Mononuclear cell (primary cell): ENCODE measurements at regions not wholly inside any gene's neighbourhood (a gene's known extent, or its start where the extent isn't known, plus 50 kb on each side); places are given as distances from the start of the nearest gene placed in this dataset.

Experiments used
- H3K27me3 ChIP-seq: 2 replicates; pipeline ENCODE4 v1.6.0; 2011; ENCODE audit warnings: low read length, control low read depth; ENCODE audit not compliant: insufficient read depth
- H3K4me1 ChIP-seq: 2 replicates; pipeline ENCODE4 v1.5.1; 2011; ENCODE audit warnings: mild to moderate bottlenecking, low read length, control low read depth; ENCODE audit not compliant: insufficient read depth
- H3K4me3 ChIP-seq: 2 replicates; pipeline ENCODE4 v1.5.1; 2011; ENCODE audit warnings: mild to moderate bottlenecking, low read length, moderate library complexity
- H3K9me3 ChIP-seq: 2 replicates; pipeline ENCODE4 v1.5.1; 2011; ENCODE audit warnings: low read depth, mild to moderate bottlenecking, control low read depth, low read length

- H3K4me1 ChIP-seq = no peaks in the 10 kb centered on the region
- no peak overlapping the region for H3K4me3 ChIP-seq
- no peaks in the 10 kb centered on the region for H3K27me3 ChIP-seq
- H3K9me3 ChIP-seq = no peaks in the 10 kb centered on the region
Observed at GRCh38 chr20:23251779-23252178, 98.8 kb upstream of the NXT1 start.

- Histone ChIP-seq H3K4me1 (peaks cover 6% of the 10 kb centered on the region), H3K9me3 (no peaks in the 10 kb centered on the region), H3K27me3 (no peaks in the 10 kb centered on the region), H3K4me3 (no peak overlapping the region)
Observed at GRCh38 chr20:23249541-23249940, 101.0 kb upstream of the NXT1 start.

- Histone ChIP-seq H3K4me3 (no peak overlapping the region), H3K27me3 (no peaks in the 10 kb centered on the region), H3K9me3 (no peaks in the 10 kb centered on the region), H3K4me1 (peaks cover 6% of the 10 kb centered on the region)
Observed at GRCh38 chr20:23248461-23248882, 102.1 kb upstream of the NXT1 start.

GRCh38 chr20:23246717-23247664 lies 103.6 kb upstream of the NXT1 start:
- Histone ChIP-seq H3K27me3 (no peaks in the 10 kb centered on the region), H3K9me3 (no peaks in the 10 kb centered on the region), H3K4me3 (no peak overlapping the region), H3K4me1 (peaks cover 6% of the 10 kb centered on the region)

GRCh38 chr20:23245553-23246181 lies 104.9 kb upstream of the NXT1 start:
- Histone ChIP-seq H3K4me3 (no peak overlapping the region), H3K9me3 (no peaks in the 10 kb centered on the region), H3K4me1 (peaks cover 6% of the 10 kb centered on the region), H3K27me3 (no peaks in the 10 kb centered on the region)

GRCh38 chr20:23244916-23245552 lies 105.6 kb upstream of the NXT1 start:
- Histone ChIP-seq H3K4me1 (peaks cover 6% of the 10 kb centered on the region), H3K4me3 (no peak overlapping the region), H3K27me3 (no peaks in the 10 kb centered on the region), H3K9me3 (no peaks in the 10 kb centered on the region)

- Histone ChIP-seq H3K4me1 (peaks cover 6% of the 10 kb centered on the region), H3K27me3 (no peaks in the 10 kb centered on the region), H3K9me3 (no peaks in the 10 kb centered on the region), H3K4me3 (no peak overlapping the region)
Observed at GRCh38 chr20:23244156-23244915, 106.3 kb upstream of the NXT1 start.

- Histone ChIP-seq H3K27me3 (no peaks in the 10 kb centered on the region), H3K4me3 (no peak overlapping the region), H3K4me1 (peaks cover 6% of the 10 kb centered on the region), H3K9me3 (no peaks in the 10 kb centered on the region)
Observed at GRCh38 chr20:23243791-23244155, 106.8 kb upstream of the NXT1 start.

GRCh38 chr20:23242556-23243180 lies 107.9 kb upstream of the NXT1 start:
- Histone ChIP-seq H3K27me3 (no peaks in the 10 kb centered on the region), H3K4me1 (peaks cover 6% of the 10 kb centered on the region), H3K9me3 (no peaks in the 10 kb centered on the region), H3K4me3 (no peak overlapping the region)

GRCh38 chr20:23242104-23242503 lies 108.5 kb upstream of the NXT1 start:
- Histone ChIP-seq H3K4me1 (peaks cover 6% of the 10 kb centered on the region), H3K9me3 (no peaks in the 10 kb centered on the region), H3K27me3 (no peaks in the 10 kb centered on the region), H3K4me3 (no peak overlapping the region)

- Histone ChIP-seq H3K4me3 (no peak overlapping the region), H3K27me3 (no peaks in the 10 kb centered on the region), H3K4me1 (peaks cover 6% of the 10 kb centered on the region), H3K9me3 (no peaks in the 10 kb centered on the region)
Observed at GRCh38 chr20:23241416-23241815, 109.2 kb upstream of the NXT1 start.

- no peaks in the 10 kb centered on the region for H3K27me3 ChIP-seq
- no peaks in the 10 kb centered on the region for H3K9me3 ChIP-seq
- H3K4me1 ChIP-seq = peaks cover under 1% of the 10 kb centered on the region
- no peak overlapping the region for H3K4me3 ChIP-seq
Observed at GRCh38 chr20:23240519-23240918, 110.1 kb upstream of the NXT1 start.

- Histone ChIP-seq H3K4me3 (no peak overlapping the region), H3K27me3 (no peaks in the 10 kb centered on the region), H3K9me3 (no peaks in the 10 kb centered on the region), H3K4me1 (peaks cover 7% of the 10 kb centered on the region)
Observed at GRCh38 chr20:23237201-23237600, 113.4 kb upstream of the NXT1 start.

GRCh38 chr20:23235173-23236027 lies 115.2 kb upstream of the NXT1 start:
- Histone ChIP-seq H3K9me3 (no peaks in the 10 kb centered on the region), H3K27me3 (no peaks in the 10 kb centered on the region), H3K4me1 (peaks cover 7% of the 10 kb centered on the region), H3K4me3 (no peak overlapping the region)
